SJCRH30 (cell line): ENCODE measurements at regions not wholly inside any gene's neighbourhood (a gene's known extent, or its start where the extent isn't known, plus 50 kb on each side); places are given as distances from the start of the nearest gene placed in this dataset.
A peak's percentile ranks its signal among the peaks of the same experiment; 100 is the strongest.

Experiments used
- DNase-seq, 2 experiments: peaks; one replicate each; pipeline ENCODE4 v3.0.0-alpha.2; 2015 to 2020
- H3K27ac ChIP-seq: fragments of 250-450 bp; sonication (Bioruptor Pico); 2 replicates; pipeline ENCODE4 v1.5.1; 2020; ENCODE audit warnings: mild to moderate bottlenecking, moderate library complexity
- H3K27me3 ChIP-seq: fragments of 250-450 bp; sonication (Bioruptor Pico); 2 replicates; pipeline ENCODE4 v1.5.1; 2020; ENCODE audit warnings: mild to moderate bottlenecking, moderate library complexity
- H3K36me3 ChIP-seq: fragments of 250-450 bp; sonication (Bioruptor Pico); 2 replicates; pipeline ENCODE4 v1.5.1; 2020; ENCODE audit warnings: mild to moderate bottlenecking, moderate library complexity
- H3K4me1 ChIP-seq: fragments of 250-450 bp; sonication (Bioruptor Pico); 2 replicates; pipeline ENCODE4 v1.5.1; 2020; ENCODE audit warnings: mild to moderate bottlenecking, moderate library complexity
- H3K4me3 ChIP-seq: fragments of 250-450 bp; sonication (Bioruptor Pico); 2 replicates; pipeline ENCODE4 v1.5.1; 2020; ENCODE audit warnings: mild to moderate bottlenecking, moderate library complexity
- H3K9me3 ChIP-seq: fragments of 250-450 bp; sonication (Bioruptor Pico); replicated peaks from 2 replicates; pipeline ENCODE4 v1.5.1; 2020; ENCODE audit warnings: mild to moderate bottlenecking, moderate library complexity

DNA sequence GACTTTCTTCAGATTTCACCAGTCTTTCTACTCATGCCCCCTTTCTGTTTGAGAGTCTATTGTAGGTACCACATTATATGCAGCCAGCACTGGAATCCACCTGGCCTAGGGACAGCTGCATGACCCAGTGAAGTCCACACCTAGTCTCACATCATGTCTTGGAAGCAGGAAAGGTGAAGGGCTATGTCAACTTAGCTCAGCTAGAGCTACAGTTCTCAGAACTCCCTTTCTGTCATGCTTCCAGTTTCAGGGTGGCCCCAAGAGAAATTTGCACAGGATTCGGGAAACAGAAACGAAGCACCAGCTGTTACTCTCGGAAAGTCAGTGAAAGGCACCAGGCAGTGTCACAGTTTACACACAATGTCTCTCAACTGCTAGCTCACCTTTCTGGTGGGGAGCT is 51.6 kb upstream of the NLRP1 start:
- H3K36me3 ChIP-seq: no peaks in the 10 kb centered on the region
- no peaks in the 10 kb centered on the region for H3K9me3 ChIP-seq
- H3K4me1 ChIP-seq: no peaks in the 10 kb centered on the region
- H3K27ac ChIP-seq: no peak overlapping the region
- H3K4me3 ChIP-seq: no peak overlapping the region
- no peak for DNase-seq
- no peaks in the 10 kb centered on the region for H3K27me3 ChIP-seq

DNA sequence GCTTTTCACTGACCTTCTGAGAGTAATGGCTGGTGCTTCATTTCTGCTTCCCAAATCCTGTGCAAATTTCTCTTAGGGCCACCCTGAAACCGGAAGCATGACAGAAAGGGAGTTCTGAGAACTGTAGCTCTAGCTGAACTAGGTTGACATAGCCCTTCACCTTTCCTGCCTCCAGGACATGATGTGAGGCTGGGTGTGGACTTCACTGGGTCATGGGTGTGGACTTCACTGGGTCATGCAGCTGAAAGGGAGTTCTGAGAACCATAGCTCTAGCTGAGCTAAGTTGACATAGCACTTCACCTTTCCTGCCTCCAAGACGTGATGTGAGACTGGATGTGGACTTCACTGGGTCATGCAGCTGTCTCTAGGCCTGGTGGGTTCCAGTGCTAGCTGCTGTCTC is 54.3 kb upstream of the NLRP1 start:
- Histone ChIP-seq H3K4me3 (no peak overlapping the region), H3K4me1 (no peaks in the 10 kb centered on the region), H3K9me3 (no peaks in the 10 kb centered on the region), H3K27ac (no peak overlapping the region), H3K27me3 (no peaks in the 10 kb centered on the region), H3K36me3 (no peaks in the 10 kb centered on the region)
- no peak for DNase-seq

DNA sequence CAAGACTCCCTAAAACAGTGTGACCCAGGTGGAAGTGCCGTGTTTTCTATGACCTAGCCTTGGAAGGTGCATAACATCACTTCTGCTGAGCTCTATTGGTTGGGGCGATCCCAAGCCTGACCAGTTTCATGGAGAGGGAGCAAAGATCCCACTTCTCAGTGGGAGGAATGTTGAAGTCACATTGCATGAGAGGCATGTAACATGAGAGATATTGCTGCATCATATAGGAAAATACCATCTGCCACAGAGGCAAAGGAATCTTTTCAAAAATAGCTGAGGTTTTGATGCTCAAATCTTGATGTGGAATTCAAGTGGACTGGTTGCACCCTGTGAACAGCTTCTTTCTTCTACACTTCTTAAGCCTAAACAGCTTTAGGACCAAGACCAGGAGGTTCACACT is 56.4 kb upstream of the NLRP1 start:
- H3K27ac ChIP-seq: no peak overlapping the region
- H3K4me1 ChIP-seq: no peaks in the 10 kb centered on the region
- no peaks in the 10 kb centered on the region for H3K27me3 ChIP-seq
- H3K9me3 ChIP-seq: no peaks in the 10 kb centered on the region
- no peaks in the 10 kb centered on the region for H3K36me3 ChIP-seq
- H3K4me3 ChIP-seq: no peak overlapping the region
- no peak for DNase-seq

DNA sequence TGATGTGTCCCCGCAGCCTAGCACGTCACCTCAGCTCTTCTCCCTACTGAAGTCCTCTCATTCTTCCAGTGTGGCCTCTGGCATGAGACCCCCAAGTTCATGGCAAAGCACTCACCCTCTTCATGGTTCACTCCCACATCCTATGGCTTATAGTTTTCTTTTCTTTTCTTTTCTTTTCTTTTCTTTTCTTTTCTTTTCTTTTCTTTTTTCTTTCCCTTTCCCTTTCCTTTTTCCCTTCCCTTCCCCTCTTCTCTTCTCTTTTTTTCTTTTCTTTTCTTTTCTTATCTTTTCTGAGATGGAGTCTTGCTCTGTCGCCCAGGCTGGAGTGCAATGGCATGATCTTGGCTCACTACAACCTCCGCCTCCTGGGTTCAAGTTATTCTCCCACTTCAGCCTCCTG is 58.4 kb upstream of the NLRP1 start:
- Histone ChIP-seq H3K4me1 (no peaks in the 10 kb centered on the region), H3K27me3 (no peaks in the 10 kb centered on the region), H3K27ac (no peak overlapping the region), H3K36me3 (no peaks in the 10 kb centered on the region), H3K4me3 (no peak overlapping the region), H3K9me3 (no peaks in the 10 kb centered on the region)
- no peak for DNase-seq

GRCh38 chr17:5644065-5644464 is 59.8 kb upstream of the NLRP1 start:
- no peak for DNase-seq
- Histone ChIP-seq H3K36me3 (no peaks in the 10 kb centered on the region), H3K27ac (no peak overlapping the region), H3K9me3 (no peaks in the 10 kb centered on the region), H3K4me3 (no peak overlapping the region), H3K4me1 (no peaks in the 10 kb centered on the region), H3K27me3 (no peaks in the 10 kb centered on the region)

GRCh38 chr17:5651348-5651747 is 67.0 kb upstream of the NLRP1 start:
- Histone ChIP-seq H3K27me3 (no peaks in the 10 kb centered on the region), H3K36me3 (no peaks in the 10 kb centered on the region), H3K9me3 (no peaks in the 10 kb centered on the region), H3K4me3 (no peak overlapping the region), H3K27ac (no peak overlapping the region), H3K4me1 (no peaks in the 10 kb centered on the region)
- no peak for DNase-seq

DNA sequence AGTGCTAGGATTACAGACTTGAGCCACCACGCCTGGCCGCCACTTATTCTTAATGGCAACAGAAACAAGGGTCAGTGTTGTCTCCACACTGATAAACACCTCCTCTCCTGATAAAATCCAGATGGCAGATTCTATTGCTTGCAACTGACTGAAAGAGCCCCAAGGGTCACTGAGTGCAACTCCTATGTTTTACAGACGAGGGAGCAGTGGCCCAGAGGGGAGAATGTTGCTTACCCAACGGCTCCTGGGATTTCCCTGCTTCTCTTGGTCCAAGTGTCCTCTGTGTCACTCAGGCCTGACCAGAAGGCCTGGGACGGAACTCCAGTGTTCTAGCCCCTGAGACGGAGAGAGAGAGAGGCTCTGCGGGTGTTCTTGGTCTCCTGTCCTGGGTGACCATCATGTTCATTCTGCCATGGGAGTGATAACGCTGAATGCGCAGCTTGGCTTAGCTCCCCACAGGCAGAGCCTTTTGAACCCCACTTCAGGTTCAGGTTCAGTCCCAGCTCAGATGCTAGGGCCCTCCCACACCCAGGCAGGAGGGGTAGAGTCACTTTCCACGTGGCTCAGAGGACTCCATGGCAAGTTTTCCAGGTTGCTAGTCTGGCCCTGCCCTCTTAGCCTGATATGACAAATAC is 77.3 kb upstream of the NLRP1 start:
- no peak overlapping the region for H3K27ac ChIP-seq
- no peak for DNase-seq
- H3K4me1 ChIP-seq: no peaks in the 10 kb centered on the region
- no peak overlapping the region for H3K4me3 ChIP-seq
- no peaks in the 10 kb centered on the region for H3K36me3 ChIP-seq
- H3K9me3 ChIP-seq: no peaks in the 10 kb centered on the region
- no peaks in the 10 kb centered on the region for H3K27me3 ChIP-seq

- no peak for DNase-seq
- Histone ChIP-seq H3K36me3 (no peaks in the 10 kb centered on the region), H3K4me3 (no peak overlapping the region), H3K9me3 (no peaks in the 10 kb centered on the region), H3K4me1 (no peaks in the 10 kb centered on the region), H3K27ac (no peak overlapping the region), H3K27me3 (no peaks in the 10 kb centered on the region)
Measured at GRCh38 chr17:5662409-5663085, 78.2 kb upstream of the NLRP1 start.

GRCh38 chr17:5665164-5665563 is 80.9 kb upstream of the NLRP1 start:
- H3K27me3 ChIP-seq: no peaks in the 10 kb centered on the region
- no peak overlapping the region for H3K4me3 ChIP-seq
- H3K4me1 ChIP-seq: no peaks in the 10 kb centered on the region
- H3K27ac ChIP-seq: no peak overlapping the region
- H3K9me3 ChIP-seq: no peaks in the 10 kb centered on the region
- DNase-seq: peak; percentile 57 to 68
- H3K36me3 ChIP-seq: no peaks in the 10 kb centered on the region

DNA sequence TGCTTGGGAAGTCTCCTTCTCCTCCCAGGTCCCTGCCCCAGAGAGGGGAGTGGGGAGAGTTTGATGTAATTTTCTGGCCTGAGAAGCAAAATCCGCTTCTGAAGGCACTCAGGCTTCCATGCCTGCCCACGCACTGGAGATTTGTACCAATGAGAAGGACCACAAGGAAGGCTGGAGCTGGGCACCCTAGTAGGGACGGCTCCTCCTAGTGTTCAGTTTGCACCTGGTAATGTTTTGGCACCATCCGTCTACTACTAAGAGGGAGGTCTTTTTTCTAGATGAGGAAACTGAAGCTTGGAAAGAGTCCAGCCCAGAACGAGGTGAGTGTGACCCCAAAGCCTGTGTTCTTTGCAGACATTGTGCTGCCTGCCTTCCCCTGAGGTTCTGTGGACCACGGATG is 83.6 kb upstream of the NLRP1 start:
- no peaks in the 10 kb centered on the region for H3K27me3 ChIP-seq
- H3K4me3 ChIP-seq: no peak overlapping the region
- no peak overlapping the region for H3K27ac ChIP-seq
- H3K36me3 ChIP-seq: no peaks in the 10 kb centered on the region
- H3K4me1 ChIP-seq: no peaks in the 10 kb centered on the region
- DNase-seq: peak in 1 of 2 experiments; percentile 6
- no peaks in the 10 kb centered on the region for H3K9me3 ChIP-seq

- Histone ChIP-seq H3K27ac (no peak overlapping the region), H3K36me3 (no peaks in the 10 kb centered on the region), H3K4me1 (no peaks in the 10 kb centered on the region), H3K9me3 (no peaks in the 10 kb centered on the region), H3K27me3 (no peaks in the 10 kb centered on the region), H3K4me3 (no peak overlapping the region)
- DNase-seq: no peak
Measured at GRCh38 chr17:5668557-5669138, 84.3 kb upstream of the NLRP1 start.

- Histone ChIP-seq H3K27ac (no peak overlapping the region), H3K4me1 (no peaks in the 10 kb centered on the region), H3K27me3 (no peaks in the 10 kb centered on the region), H3K36me3 (no peaks in the 10 kb centered on the region), H3K9me3 (no peaks in the 10 kb centered on the region), H3K4me3 (no peak overlapping the region)
- DNase-seq: no peak
Measured at GRCh38 chr17:5669191-5669590, 84.9 kb upstream of the NLRP1 start.

- H3K4me3 ChIP-seq: no peak overlapping the region
- H3K9me3 ChIP-seq: no peaks in the 10 kb centered on the region
- DNase-seq: no peak
- no peaks in the 10 kb centered on the region for H3K36me3 ChIP-seq
- H3K27me3 ChIP-seq: no peaks in the 10 kb centered on the region
- H3K4me1 ChIP-seq: no peaks in the 10 kb centered on the region
- no peak overlapping the region for H3K27ac ChIP-seq
Measured at GRCh38 chr17:5672141-5672540, 87.8 kb upstream of the NLRP1 start.

DNA sequence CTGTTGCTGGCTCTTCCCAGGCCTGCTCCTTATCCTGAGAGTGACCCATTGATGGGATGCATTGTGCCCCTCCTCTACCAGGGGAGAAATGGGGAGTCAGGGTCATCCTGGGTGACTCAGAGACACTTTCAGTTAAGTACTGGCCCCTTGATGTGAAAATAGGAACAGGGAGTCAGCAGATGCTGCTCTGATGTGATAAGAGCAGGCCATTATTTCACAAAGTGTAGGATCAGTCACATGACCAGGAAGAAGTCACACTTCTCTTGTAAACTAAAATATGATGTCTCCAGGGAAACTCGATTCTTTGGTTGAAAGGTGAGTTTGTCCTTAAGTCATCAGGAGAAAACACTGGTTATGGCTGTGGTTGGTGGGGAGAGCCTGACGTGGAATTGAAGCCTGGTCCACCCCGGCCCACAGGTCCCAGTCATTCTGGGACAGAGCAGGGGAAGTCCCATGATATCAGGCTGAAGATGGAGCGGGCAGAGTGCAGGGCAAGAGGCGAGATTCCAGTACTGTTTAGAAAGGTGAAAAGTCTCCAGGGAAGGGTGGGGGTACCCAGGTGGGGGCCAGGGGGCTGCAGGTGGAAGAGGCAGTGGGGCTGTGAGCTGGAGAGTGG is 88.6 kb upstream of the NLRP1 start:
- H3K27ac ChIP-seq: no peak overlapping the region
- H3K4me3 ChIP-seq: no peak overlapping the region
- H3K36me3 ChIP-seq: no peaks in the 10 kb centered on the region
- H3K9me3 ChIP-seq: no peaks in the 10 kb centered on the region
- no peaks in the 10 kb centered on the region for H3K4me1 ChIP-seq
- no peak for DNase-seq
- H3K27me3 ChIP-seq: no peaks in the 10 kb centered on the region

DNA sequence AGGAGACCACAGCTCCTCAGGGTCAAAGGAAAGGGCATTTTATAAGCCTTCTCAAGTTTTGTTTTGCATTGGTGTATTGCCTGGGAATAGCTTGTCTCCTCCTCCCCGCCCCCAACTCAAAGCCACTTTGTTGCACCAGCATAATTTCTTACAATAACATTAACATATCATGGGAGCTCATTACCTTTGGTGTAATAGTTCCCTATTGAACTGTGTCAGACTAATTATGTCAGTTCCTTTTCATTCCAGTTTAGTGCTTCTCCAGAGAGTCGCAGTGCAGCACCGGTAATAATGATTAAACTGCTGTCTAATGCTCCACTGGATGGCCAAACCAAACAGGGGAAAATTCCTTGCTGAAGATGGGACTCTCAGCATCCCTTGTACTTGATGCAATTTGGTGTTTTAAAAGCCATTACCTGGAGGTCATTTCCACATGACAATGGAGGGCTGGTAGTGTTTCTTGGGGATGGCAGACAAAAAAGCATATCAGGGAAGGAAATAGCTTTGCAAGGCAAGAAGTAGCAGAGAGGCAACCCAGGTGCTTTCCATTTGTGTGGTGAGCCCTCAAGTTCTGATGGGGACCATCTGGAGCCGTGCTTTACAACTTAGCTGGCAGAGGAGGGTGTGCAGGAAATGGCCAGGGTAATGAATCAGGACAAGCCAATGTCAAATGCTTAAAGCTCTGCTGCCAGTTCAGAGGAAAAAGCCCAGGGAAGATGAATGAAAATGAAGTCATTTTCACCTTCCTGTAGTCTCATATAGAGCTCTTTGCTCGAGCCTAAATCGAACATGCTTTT is 91.5 kb upstream of the NLRP1 start:
- Histone ChIP-seq H3K4me1 (no peaks in the 10 kb centered on the region), H3K27ac (no peak overlapping the region), H3K9me3 (no peaks in the 10 kb centered on the region), H3K36me3 (no peaks in the 10 kb centered on the region), H3K27me3 (no peaks in the 10 kb centered on the region), H3K4me3 (no peak overlapping the region)
- DNase-seq: no peak
